ENCODE measurements at regions not wholly inside any gene's neighbourhood (a gene's known extent, or its start where the extent isn't known, plus 50 kb on each side); places are given as distances from the start of the nearest gene placed in this dataset.

- no peak for DNase-seq
Observed at GRCh38 chr9:81245254-81245956, 443.9 kb downstream of the TLE1 start.

- DNase-seq: no peak
Observed at GRCh38 chr9:81244631-81245030, 444.7 kb downstream of the TLE1 start.

DNA sequence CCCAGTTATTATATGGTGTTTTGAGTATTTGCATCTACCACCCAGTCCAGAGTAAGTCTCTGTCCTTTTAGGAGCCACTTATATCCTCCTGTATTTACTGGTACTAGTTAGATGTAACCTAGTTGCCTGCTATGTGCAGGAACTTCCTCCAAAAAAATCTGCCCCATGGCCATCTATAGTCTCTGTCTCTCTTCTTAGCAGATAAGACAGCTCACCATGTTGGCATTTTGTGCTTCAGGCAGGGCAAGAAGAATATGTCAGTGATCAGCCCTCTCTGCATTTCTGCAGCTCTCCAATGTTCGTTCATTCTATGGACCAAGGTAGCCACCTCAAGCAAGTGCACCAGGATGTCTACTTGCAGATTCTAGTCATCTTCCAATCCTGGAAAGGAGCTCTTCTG, 446.5 kb downstream of the TLE1 start:
- no peak for DNase-seq

- no peak for DNase-seq
Observed at GRCh38 chr9:81239388-81239787, 450.0 kb downstream of the TLE1 start.

GRCh38 chr9:81237565-81238231, 451.6 kb downstream of the TLE1 start:
- DNase-seq: no peak

DNA sequence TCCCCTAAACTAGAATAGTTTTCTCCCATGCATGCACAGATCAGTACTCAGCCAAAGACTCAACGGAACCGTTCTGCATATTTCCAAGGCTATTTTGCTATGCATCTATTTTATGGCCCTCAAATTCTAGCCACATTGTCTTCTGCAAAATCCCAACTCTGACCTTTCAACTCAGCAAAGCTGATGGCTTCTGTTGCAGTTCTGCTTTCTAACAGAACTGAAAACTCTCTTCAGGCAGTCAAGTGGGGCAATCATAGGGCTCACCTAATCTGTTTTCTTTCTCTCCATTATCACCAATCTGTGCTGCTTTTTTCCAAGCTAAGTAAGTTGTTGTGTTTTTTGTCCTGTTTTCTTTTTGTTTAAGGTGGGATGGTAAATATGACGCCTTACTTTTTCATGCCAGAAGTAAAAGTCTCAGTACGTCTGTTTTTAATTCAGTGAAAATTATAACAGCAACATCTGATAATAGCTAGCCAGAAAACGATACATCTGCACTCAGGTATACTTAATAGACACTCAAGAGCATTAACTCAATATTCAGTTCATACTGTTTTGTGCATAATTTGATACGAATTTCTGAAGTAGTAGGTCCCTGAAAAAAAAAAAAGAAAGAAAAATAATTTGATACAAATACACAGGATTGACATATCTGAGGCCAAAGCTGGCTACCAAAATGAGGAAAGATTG, 454.3 kb downstream of the TLE1 start:
- DNase-seq: no peak

DNA sequence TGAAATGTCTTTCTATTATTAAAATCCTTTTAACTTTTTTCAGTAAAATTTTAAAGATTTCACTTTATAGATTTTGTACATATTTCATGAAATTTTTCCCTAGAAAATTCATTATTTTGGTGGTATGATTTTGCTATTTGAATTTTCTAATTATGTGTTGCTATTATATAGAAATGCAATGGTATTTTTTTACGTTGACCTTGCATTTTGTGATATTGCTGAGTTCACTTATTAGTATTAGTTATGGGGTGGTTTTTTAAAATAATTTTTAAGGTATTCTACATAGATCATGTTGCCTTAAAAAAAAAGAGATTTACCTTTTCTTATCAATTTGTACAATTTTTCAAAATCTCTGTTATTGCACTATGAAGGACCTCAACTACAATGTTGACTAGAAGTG, 458.3 kb downstream of the TLE1 start:
- DNase-seq: no peak

GRCh38 chr9:81227507-81228245, 461.7 kb downstream of the TLE1 start:
- DNase-seq: no peak

DNA sequence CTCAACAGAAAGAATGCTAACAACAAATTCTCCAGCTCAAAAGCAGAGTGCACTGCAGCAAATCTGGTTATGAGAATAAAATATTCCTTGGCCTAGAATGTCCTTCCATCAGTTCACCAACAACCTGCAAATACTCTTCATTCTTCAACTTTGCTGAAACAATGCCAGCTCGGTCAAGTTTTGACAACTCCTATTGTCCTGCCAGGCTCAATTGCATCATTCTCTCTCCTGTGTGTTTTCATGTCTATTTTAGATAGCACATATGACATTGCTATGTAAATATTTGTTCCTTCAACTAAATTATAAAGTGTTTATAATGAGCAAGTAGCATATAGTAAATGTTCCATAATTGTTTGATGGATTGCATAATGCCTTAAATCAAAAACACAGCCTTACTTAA, 463.8 kb downstream of the TLE1 start:
- no peak for DNase-seq

- no peak for DNase-seq
Observed at GRCh38 chr9:81224166-81225081, 464.9 kb downstream of the TLE1 start.

- no peak for DNase-seq
Observed at GRCh38 chr9:81214975-81215374, 474.4 kb downstream of the TLE1 start.

GRCh38 chr9:81213456-81213855, 475.9 kb downstream of the TLE1 start:
- no peak for DNase-seq

- DNase-seq: no peak
Observed at GRCh38 chr9:81211741-81212140, 477.6 kb downstream of the TLE1 start.

GRCh38 chr9:81207651-81208050, 481.7 kb downstream of the TLE1 start:
- DNase-seq: no peak

- DNase-seq: no peak
Observed at GRCh38 chr9:81202292-81202691, 487.1 kb downstream of the TLE1 start.

GRCh38 chr9:81195206-81195605, 494.1 kb downstream of the TLE1 start:
- no peak for DNase-seq

- DNase-seq: no peak
Observed at GRCh38 chr9:81193362-81194339, 495.7 kb downstream of the TLE1 start.

GRCh38 chr9:81191222-81191621, 498.1 kb downstream of the TLE1 start:
- no peak for DNase-seq

GRCh38 chr9:81190659-81191058, 498.7 kb downstream of the TLE1 start:
- DNase-seq: no peak

DNA sequence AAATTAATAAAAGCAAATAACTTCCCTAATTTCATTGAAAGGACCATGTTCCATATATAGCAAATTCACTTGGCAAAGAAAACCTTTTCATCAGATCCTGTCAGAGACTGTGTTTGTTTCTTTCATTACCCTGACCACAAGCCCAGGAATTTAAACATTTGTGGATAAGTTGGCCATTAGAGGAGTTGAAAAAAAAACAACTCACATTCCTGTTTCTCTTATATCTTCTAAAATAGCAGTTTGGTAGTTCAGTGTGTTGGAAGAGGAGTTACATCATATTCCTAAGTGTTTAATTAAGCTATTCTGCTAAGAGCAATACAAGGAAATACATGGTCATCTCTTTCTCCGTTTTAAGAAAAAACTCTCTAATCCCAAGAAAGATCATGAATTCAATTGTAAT, 505.6 kb downstream of the TLE1 start:
- DNase-seq: no peak

GRCh38 chr9:81182431-81182830, 506.9 kb downstream of the TLE1 start:
- DNase-seq: no peak
